ENCODE measurements at regions not wholly inside any gene's neighbourhood (a gene's known extent, or its start where the extent isn't known, plus 50 kb on each side); places are given as distances from the start of the nearest gene placed in this dataset.

GRCh38 chr13:106122234-106122633 is 413.2 kb downstream of the EFNB2 start:
- H3K27ac ChIP-seq = no peak overlapping the region
- no peak for ATAC-seq
- TF ChIP-seq POLR2AphosphoS5 (IDR thresholded peaks at IDR 0.05) (no peak), EP300 (IDR thresholded peaks at IDR 0.05) (no peak), CTCF (IDR thresholded peaks at IDR 0.05) (no peak), POLR2A (IDR thresholded peaks at IDR 0.05) (no peak)
- 87 to 90% methylated on average over 4 of the region's 4 CpGs for WGBS, 2 donors (ENCODE audit: low coverage in 1 of 2)
- no peaks in the 10 kb centered on the region for H3K4me1 ChIP-seq
- no peak overlapping the region for H3K4me3 ChIP-seq
- no peaks in the 10 kb centered on the region for H3K27me3 ChIP-seq
- H3K9me3 ChIP-seq = no peaks in the 10 kb centered on the region
- no peaks in the 10 kb centered on the region for H3K36me3 ChIP-seq

GRCh38 chr13:106121173-106121754 is 414.2 kb downstream of the EFNB2 start:
- no peak overlapping the region for H3K4me3 ChIP-seq
- WGBS, 2 donors (ENCODE audit: low coverage in 1 of 2) = 54 to 58% methylated on average over 2 of the region's 2 CpGs
- H3K4me1 ChIP-seq = no peaks in the 10 kb centered on the region
- H3K9me3 ChIP-seq = no peaks in the 10 kb centered on the region
- no peaks in the 10 kb centered on the region for H3K27me3 ChIP-seq
- no peak for ATAC-seq
- H3K27ac ChIP-seq = no peak overlapping the region
- TF ChIP-seq POLR2A (IDR thresholded peaks at IDR 0.05) (no peak), POLR2AphosphoS5 (IDR thresholded peaks at IDR 0.05) (no peak), CTCF (IDR thresholded peaks at IDR 0.05) (no peak), EP300 (IDR thresholded peaks at IDR 0.05) (no peak)
- no peaks in the 10 kb centered on the region for H3K36me3 ChIP-seq

- no peaks in the 10 kb centered on the region for H3K27me3 ChIP-seq
- no peak overlapping the region for H3K27ac ChIP-seq
- 41 to 66% methylated on average over 7 to 10 of the region's 10 CpGs for WGBS, 2 donors (ENCODE audit: low coverage in 1 of 2)
- H3K4me3 ChIP-seq = no peak overlapping the region
- TF ChIP-seq EP300 (IDR thresholded peaks at IDR 0.05) (no peak), CTCF (IDR thresholded peaks at IDR 0.05) (no peak), POLR2A (IDR thresholded peaks at IDR 0.05) (no peak), POLR2AphosphoS5 (IDR thresholded peaks at IDR 0.05) (no peak)
- ATAC-seq = no peak
- no peaks in the 10 kb centered on the region for H3K4me1 ChIP-seq
- no peaks in the 10 kb centered on the region for H3K36me3 ChIP-seq
- H3K9me3 ChIP-seq = no peaks in the 10 kb centered on the region
These were observed 416.5 kb downstream of the EFNB2 start for GRCh38 chr13:106118996-106119395.

GRCh38 chr13:106118050-106118449 is 417.4 kb downstream of the EFNB2 start:
- H3K27ac ChIP-seq = no peak overlapping the region
- no peaks in the 10 kb centered on the region for H3K4me1 ChIP-seq
- ATAC-seq = no peak
- no peak overlapping the region for H3K4me3 ChIP-seq
- TF ChIP-seq POLR2AphosphoS5 (IDR thresholded peaks at IDR 0.05) = no peak
- no peak for TF ChIP-seq POLR2A (IDR thresholded peaks at IDR 0.05)
- TF ChIP-seq EP300 (IDR thresholded peaks at IDR 0.05) = no peak
- TF ChIP-seq CTCF (IDR thresholded peaks at IDR 0.05) = no peak
- H3K27me3 ChIP-seq = no peaks in the 10 kb centered on the region
- WGBS, 2 donors (ENCODE audit: low coverage in 1 of 2) = 78 to 79% methylated on average over 2 of the region's 2 CpGs
- H3K9me3 ChIP-seq = no peaks in the 10 kb centered on the region
- H3K36me3 ChIP-seq = no peaks in the 10 kb centered on the region

- no peaks in the 10 kb centered on the region for H3K36me3 ChIP-seq
- 93 to 96% methylated on average over 4 of the region's 4 CpGs for WGBS, 2 donors (ENCODE audit: low coverage in 1 of 2)
- no peaks in the 10 kb centered on the region for H3K27me3 ChIP-seq
- no peaks in the 10 kb centered on the region for H3K9me3 ChIP-seq
- TF ChIP-seq POLR2A (IDR thresholded peaks at IDR 0.05) = no peak
- TF ChIP-seq EP300 (IDR thresholded peaks at IDR 0.05) = no peak
- TF ChIP-seq POLR2AphosphoS5 (IDR thresholded peaks at IDR 0.05) = no peak
- no peak for TF ChIP-seq CTCF (IDR thresholded peaks at IDR 0.05)
- ATAC-seq = no peak
- H3K4me3 ChIP-seq = no peak overlapping the region
- H3K4me1 ChIP-seq = no peaks in the 10 kb centered on the region
- H3K27ac ChIP-seq = no peak overlapping the region
These were observed 417.8 kb downstream of the EFNB2 start for GRCh38 chr13:106117640-106118039.

All from gastroesophageal sphincter (tissue), 4 donors.